Bronchial epithelial cell (primary cell): ENCODE measurements at regions not wholly inside any gene's neighbourhood (a gene's known extent, or its start where the extent isn't known, plus 50 kb on each side); places are given as distances from the start of the nearest gene placed in this dataset.

ENCODE experiments used
- DNase-seq: peaks from one replicate; pipeline ENCODE4 v3.0.0-alpha.2; 2010; ENCODE audit warnings: low read depth
- FAIRE-seq: peaks from 2 replicates; lab custom pipeline; 2011; peaks lifted over from hg19 to GRCh38; lab: Jason Lieb, UNC
- H3K27me3 ChIP-seq: 2 replicates; pipeline ENCODE4 v1.5.1; 2011; ENCODE audit warnings: low read length; ENCODE audit not compliant: control insufficient read depth, insufficient read depth
- H3K36me3 ChIP-seq: 2 replicates; pipeline ENCODE4 v1.5.1; 2011; ENCODE audit warnings: low read length; ENCODE audit not compliant: control insufficient read depth, insufficient read depth
- H3K4me3 ChIP-seq: 2 replicates; pipeline ENCODE4 v1.5.1; 2011; ENCODE audit warnings: mild to moderate bottlenecking, low read depth, low read length, control low read depth
- TF ChIP-seq, protein P1 (sequence below): IDR thresholded peaks from 2 replicates; pipeline ENCODE4 v1.5.1; 2011; ENCODE audit warnings: mild to moderate bottlenecking, moderate library complexity, low read length, control low read depth, inconsistent platforms; ENCODE audit not compliant: insufficient read depth, severe bottlenecking

DNA sequence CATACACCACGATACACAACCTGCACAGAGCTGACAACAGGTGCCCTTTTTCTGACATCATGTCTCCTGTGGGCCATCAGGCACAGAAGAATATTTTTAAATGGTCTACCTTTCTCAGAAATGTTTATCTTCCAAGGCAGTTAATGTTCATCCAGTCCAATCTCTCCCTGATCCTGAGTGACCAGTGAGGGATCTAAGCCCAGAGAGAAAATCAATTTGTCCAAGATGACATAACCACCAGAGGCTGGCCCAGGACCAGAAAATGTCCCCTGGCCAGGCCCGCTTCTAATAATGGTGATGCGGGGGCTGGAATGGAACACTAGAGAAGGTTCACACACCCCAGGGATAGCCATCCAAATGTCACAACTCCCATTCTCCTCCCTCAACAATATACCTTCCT, 357.9 kb upstream of the KIF2A start:
- TF ChIP-seq, protein P1, sequence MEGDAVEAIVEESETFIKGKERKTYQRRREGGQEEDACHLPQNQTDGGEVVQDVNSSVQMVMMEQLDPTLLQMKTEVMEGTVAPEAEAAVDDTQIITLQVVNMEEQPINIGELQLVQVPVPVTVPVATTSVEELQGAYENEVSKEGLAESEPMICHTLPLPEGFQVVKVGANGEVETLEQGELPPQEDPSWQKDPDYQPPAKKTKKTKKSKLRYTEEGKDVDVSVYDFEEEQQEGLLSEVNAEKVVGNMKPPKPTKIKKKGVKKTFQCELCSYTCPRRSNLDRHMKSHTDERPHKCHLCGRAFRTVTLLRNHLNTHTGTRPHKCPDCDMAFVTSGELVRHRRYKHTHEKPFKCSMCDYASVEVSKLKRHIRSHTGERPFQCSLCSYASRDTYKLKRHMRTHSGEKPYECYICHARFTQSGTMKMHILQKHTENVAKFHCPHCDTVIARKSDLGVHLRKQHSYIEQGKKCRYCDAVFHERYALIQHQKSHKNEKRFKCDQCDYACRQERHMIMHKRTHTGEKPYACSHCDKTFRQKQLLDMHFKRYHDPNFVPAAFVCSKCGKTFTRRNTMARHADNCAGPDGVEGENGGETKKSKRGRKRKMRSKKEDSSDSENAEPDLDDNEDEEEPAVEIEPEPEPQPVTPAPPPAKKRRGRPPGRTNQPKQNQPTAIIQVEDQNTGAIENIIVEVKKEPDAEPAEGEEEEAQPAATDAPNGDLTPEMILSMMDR: no peak
- Histone ChIP-seq H3K27me3 (no peaks in the 10 kb centered on the region), H3K36me3 (no peaks in the 10 kb centered on the region), H3K4me3 (no peak overlapping the region)
- no peak for FAIRE-seq
- no peak for DNase-seq

DNA sequence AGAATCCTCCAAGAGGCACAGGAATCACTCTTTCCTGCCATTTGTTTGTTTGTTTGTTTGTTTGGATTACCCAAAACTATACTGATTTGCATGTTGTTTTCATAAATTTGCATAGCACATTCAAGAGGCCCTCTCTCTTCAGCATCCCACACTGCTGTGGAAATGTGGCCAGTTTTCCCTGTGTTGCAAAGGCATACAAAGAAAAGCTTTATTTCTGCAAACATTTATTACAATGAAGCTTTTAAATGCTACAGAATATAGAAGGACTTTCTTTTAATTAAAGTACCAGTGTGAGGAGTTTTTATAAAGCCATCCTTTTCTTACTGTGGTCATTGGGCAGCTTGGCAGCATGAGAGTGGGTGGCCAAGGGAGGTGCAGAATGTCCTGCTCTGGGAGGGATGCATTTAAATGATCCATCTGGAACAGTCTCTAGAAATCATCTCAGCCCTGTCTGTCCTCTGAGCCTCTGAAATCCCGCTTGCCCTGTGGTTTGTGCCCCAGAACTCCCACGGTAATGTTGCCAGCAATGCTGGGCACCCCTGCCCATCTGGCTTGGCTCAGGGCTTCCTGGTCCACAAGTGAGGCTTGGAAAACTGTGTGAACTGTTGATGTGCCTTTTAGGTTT, 356.8 kb upstream of the KIF2A start:
- H3K4me3 ChIP-seq: no peak overlapping the region
- FAIRE-seq (no peak), DNase-seq (no peak)
- TF ChIP-seq, protein P1: no peak
- H3K27me3 ChIP-seq: no peaks in the 10 kb centered on the region
- H3K36me3 ChIP-seq: no peaks in the 10 kb centered on the region

DNA sequence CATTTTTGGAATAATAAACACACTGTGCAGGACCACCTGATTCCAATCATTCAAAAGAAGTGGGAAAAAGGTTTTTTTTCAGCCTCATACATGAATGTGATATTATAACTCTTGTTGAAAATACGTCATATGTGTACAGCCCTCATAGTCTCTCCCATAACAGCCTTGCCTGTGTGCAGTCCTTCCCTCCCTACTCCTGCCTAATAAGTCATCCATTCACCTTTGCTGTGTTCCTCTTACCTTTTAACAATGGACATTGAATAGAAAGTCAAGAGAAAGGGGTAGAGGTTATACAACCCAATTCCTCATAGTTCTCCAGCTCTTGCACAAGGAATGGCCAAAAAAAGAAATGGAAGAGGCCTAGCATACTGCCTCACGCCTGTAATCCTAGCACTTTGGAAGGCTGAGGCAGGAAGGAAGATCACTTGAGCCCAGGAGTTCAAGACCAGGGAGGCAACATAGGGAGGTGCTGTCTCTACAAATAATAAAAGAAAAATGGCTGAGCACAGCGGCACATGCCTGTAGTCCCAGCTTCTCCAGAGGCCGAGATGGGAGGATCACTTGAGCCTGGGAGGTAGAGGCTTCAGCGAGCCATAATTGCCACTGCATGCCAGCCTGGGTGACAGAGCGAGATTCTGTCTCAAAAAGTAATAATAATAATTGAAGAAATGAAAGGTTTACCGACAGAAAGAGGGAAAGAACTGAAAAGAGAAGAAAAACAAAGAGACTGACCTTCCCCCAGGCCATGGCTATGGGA, 356.1 kb upstream of the KIF2A start:
- Histone ChIP-seq H3K36me3 (no peaks in the 10 kb centered on the region), H3K27me3 (no peaks in the 10 kb centered on the region), H3K4me3 (no peak overlapping the region)
- TF ChIP-seq, protein P1: no peak
- DNase-seq (no peak), FAIRE-seq (no peak)

DNA sequence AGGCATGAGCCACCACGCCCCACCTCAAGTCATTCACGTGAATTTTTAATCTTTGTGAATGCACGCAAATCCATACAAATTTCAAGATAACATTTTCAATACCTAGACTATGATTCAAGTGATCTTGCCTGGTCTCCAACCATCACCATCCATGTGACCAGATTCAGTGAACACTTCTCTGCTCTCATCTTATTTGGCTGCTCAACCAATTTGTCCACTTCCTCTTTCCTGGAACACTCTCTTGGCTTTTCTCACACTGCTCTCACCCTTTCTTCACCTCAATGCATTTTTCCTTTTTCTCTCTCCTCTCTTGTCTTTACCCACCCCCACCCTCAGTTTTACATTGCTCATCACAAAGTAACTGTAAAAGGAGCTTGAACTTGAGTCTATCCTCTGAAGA, 354.7 kb upstream of the KIF2A start:
- DNase-seq (no peak), FAIRE-seq (no peak)
- no peak overlapping the region for H3K4me3 ChIP-seq
- H3K36me3 ChIP-seq: no peaks in the 10 kb centered on the region
- TF ChIP-seq, protein P1: no peak
- H3K27me3 ChIP-seq: no peaks in the 10 kb centered on the region

DNA sequence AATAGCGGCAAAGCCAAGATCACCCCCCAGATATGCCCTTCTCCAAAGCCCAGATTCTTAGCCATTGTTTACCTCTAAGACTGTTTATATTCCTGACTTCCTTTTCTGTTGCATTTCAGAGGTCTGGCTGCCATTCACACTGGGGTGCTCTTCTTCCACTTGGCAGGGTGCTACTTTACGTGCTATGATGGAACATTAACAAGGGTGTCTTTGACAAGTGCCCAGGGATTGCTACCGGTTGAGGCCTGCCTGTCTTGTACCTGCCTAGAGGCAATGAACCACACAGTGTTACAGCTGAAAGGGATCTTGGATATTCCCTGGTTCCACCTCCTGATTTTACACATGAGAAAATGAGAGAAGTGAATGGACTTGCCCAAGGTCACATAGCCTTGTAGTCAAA, 352.1 kb upstream of the KIF2A start:
- TF ChIP-seq, protein P1: no peak
- Histone ChIP-seq H3K27me3 (no peaks in the 10 kb centered on the region), H3K36me3 (no peaks in the 10 kb centered on the region), H3K4me3 (no peak overlapping the region)
- DNase-seq (peak; percentile 10), FAIRE-seq (no peak)
